ENCODE measurements at regions not wholly inside any gene's neighbourhood (a gene's known extent, or its start where the extent isn't known, plus 50 kb on each side); places are given as distances from the start of the nearest gene placed in this dataset.

DNA sequence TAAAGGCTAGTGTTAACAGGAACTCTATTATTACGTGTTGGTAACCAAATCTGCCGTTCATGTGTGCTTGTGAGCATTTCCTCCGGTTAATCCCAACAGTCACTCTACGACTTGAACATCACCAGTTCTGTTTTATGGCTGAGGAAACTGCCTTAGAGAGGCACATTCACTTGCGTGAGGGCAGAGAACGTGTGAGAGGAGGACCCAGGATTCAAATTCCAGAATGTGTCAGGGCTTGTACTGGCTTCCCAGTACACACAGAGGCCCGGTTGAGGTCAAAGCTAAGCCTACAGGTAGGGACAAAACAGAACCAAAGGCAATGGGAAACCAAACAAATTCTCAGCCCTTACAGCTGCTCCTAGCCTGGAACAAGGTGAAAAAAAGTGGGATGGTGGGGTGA lies 66.9 kb upstream of the TENM4 start:
- TF ChIP-seq, protein P1, sequence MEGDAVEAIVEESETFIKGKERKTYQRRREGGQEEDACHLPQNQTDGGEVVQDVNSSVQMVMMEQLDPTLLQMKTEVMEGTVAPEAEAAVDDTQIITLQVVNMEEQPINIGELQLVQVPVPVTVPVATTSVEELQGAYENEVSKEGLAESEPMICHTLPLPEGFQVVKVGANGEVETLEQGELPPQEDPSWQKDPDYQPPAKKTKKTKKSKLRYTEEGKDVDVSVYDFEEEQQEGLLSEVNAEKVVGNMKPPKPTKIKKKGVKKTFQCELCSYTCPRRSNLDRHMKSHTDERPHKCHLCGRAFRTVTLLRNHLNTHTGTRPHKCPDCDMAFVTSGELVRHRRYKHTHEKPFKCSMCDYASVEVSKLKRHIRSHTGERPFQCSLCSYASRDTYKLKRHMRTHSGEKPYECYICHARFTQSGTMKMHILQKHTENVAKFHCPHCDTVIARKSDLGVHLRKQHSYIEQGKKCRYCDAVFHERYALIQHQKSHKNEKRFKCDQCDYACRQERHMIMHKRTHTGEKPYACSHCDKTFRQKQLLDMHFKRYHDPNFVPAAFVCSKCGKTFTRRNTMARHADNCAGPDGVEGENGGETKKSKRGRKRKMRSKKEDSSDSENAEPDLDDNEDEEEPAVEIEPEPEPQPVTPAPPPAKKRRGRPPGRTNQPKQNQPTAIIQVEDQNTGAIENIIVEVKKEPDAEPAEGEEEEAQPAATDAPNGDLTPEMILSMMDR (conservative IDR thresholded peaks at IDR 0.05; ENCODE audit: low read length) = no peak
- TF ChIP-seq EZH2phosphoT487 (IDR thresholded peaks at IDR 0.05; ENCODE audit: borderline replicate concordance, low read depth, low read length) = no peak
